Breast epithelium (tissue), 3 donors: ENCODE measurements at regions not wholly inside any gene's neighbourhood (a gene's known extent, or its start where the extent isn't known, plus 50 kb on each side); places are given as distances from the start of the nearest gene placed in this dataset.

Experiments used
- CTCF ChIP-seq, 3 donors: fragments of 450-650 bp; IDR thresholded peaks; one replicate each; pipeline ENCODE4 v1.5.1; 2016 to 2017; ENCODE audit warnings: antibody characterized with exemption in 3 of 3, mild to moderate bottlenecking in 3 of 3, moderate library complexity in 3 of 3
- POLR2A ChIP-seq: fragments of 450-650 bp; IDR thresholded peaks from one replicate; pipeline ENCODE4 v1.6.1; 2016; ENCODE audit warnings: antibody characterized with exemption, mild to moderate bottlenecking, moderate library complexity
- POLR2AphosphoS5 ChIP-seq, 3 donors: sonication (generic); formaldehyde crosslinking; IDR thresholded peaks; one replicate each; pipeline ENCODE4 v1.6.1; 2017; ENCODE audit warnings: antibody characterized with exemption in 3 of 3

DNA sequence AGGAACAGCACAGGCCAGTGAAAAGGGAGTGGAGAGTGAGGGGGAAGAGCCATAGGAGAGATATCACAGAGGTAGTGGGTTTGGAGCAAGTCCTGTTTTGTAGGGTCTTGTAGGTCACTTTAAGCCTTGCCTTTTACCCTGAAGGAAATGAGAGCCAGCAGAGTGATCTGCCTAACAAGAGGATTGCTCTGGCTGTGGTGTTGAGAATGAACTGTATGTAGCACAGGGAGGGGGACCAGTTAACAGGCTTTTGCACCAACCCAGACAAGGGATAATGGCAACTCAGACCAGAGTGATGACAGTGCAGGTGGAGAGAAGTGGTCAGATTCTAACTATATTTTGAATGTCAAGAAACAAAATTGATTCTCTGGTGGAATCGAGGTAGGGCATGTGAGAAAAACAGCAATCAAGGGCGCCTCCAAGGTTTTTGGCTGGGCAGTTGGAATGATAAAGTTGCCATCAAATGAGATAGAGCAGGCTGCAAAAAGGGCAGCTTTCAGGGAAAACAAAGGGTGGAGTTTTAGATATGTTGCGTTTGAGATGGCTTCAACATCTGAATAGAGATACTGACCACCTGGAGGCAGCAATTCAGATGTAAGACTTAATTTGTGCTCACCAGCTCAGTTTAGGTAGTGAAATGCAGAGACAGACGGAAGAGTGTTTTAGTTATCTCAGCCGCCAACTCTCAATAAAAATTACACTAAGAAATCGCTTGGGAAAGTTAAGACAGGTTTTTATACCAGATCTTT, 134.4 kb upstream of the BTBD3 start:
- TF ChIP-seq CTCF (IDR thresholded peaks at IDR 0.05) (no peak), POLR2AphosphoS5 (IDR thresholded peaks at IDR 0.05) (no peak), POLR2A (no peak)
